ENCODE measurements at regions not wholly inside any gene's neighbourhood (a gene's known extent, or its start where the extent isn't known, plus 50 kb on each side); places are given as distances from the start of the nearest gene placed in this dataset.

DNA sequence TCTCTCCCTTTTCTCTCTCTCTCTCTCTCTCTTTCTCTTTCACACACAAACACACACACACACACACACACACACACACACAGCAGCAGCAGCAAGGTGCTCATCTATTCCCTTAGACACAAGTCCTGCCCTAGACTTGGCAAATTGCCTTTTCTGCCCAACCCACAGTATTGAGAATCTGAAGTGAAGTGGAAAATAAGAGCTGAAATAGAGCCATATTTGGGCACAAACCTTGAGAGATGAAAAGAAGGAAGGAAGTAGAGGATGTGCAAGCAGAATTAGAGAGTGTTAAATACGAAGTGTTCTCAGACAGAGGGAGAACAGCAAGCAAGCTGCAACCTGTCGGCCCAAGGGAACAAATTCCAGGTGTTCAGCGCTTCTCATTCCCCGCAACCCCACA is 557.5 kb upstream of the NOX3 start:
- TF ChIP-seq, protein P1, sequence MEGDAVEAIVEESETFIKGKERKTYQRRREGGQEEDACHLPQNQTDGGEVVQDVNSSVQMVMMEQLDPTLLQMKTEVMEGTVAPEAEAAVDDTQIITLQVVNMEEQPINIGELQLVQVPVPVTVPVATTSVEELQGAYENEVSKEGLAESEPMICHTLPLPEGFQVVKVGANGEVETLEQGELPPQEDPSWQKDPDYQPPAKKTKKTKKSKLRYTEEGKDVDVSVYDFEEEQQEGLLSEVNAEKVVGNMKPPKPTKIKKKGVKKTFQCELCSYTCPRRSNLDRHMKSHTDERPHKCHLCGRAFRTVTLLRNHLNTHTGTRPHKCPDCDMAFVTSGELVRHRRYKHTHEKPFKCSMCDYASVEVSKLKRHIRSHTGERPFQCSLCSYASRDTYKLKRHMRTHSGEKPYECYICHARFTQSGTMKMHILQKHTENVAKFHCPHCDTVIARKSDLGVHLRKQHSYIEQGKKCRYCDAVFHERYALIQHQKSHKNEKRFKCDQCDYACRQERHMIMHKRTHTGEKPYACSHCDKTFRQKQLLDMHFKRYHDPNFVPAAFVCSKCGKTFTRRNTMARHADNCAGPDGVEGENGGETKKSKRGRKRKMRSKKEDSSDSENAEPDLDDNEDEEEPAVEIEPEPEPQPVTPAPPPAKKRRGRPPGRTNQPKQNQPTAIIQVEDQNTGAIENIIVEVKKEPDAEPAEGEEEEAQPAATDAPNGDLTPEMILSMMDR (conservative IDR thresholded peaks at IDR 0.05 in 1 of 2, IDR thresholded peaks at IDR 0.05 in 1 of 2; ENCODE audit: extremely low read depth in 1 of 2, insufficient read depth in 1 of 2, low read depth in 1 of 2, low read length in 2 of 2) = no peak
- TF ChIP-seq EZH2 (IDR thresholded peaks at IDR 0.05; ENCODE audit: borderline replicate concordance, low read length) = no peak

Measured in mammary epithelial cell (primary cell).